ENCODE measurements at regions not wholly inside any gene's neighbourhood (a gene's known extent, or its start where the extent isn't known, plus 50 kb on each side); places are given as distances from the start of the nearest gene placed in this dataset.

DNA sequence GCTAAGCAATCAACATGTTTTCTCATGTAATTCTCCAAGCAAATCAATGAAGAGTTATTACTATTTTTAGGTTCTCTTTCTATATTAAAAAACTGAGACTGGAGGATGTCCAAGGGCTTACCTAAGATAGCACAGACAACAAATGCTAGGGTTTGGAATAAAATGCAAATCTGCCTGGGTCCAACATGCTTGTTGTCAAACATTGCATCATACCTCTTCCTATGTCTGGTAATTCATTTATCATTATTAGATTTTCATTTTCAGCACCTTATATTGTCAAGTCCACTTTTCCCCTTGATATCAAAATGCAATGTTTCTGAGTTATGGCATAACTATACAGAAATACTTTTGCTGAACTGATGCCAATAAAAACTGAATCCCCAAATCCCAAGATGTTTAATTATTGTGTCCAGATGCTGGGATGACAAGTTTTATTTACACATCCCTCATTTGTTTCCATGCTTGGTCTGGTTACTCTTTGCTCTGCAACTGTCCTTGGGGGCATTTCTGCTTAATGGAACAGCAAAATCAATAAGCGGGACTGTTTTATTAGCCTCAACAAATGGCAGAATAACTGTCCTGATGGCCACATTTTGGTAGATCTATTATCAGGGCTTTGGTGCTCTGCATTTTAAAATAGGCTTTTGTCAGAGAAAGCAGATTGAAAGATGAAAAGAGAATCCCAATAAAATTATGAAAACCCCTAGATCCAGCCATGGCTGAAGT is 86.0 kb downstream of the C11orf87 start:
- no peaks in the 10 kb centered on the region for H3K9me3 ChIP-seq (ENCODE audit: low read depth)
- TF ChIP-seq, protein P1, sequence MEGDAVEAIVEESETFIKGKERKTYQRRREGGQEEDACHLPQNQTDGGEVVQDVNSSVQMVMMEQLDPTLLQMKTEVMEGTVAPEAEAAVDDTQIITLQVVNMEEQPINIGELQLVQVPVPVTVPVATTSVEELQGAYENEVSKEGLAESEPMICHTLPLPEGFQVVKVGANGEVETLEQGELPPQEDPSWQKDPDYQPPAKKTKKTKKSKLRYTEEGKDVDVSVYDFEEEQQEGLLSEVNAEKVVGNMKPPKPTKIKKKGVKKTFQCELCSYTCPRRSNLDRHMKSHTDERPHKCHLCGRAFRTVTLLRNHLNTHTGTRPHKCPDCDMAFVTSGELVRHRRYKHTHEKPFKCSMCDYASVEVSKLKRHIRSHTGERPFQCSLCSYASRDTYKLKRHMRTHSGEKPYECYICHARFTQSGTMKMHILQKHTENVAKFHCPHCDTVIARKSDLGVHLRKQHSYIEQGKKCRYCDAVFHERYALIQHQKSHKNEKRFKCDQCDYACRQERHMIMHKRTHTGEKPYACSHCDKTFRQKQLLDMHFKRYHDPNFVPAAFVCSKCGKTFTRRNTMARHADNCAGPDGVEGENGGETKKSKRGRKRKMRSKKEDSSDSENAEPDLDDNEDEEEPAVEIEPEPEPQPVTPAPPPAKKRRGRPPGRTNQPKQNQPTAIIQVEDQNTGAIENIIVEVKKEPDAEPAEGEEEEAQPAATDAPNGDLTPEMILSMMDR (IDR thresholded peaks at IDR 0.05; ENCODE audit: low read depth, low read length): no peak
- H3K4me1 ChIP-seq (ENCODE audit: low read depth): no peaks in the 10 kb centered on the region

DNA sequence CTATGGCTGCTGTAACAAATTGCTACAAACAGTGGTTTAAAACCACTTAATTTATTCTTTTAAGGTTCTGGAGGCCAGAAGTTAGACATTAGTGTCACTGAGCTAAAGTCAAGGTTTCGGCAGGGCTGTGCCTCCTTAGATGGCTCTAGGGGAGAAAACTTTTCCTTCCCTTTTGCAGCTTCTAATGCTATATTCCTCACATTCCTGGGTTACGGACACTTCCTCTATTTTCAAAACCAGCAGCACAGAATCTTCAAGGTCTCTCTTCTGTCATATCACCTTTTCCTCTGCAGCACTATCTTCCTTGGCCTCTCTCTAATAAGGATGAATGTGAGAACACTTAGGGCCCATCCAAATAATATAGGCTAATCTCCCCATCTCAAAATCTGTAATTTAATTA is 87.0 kb downstream of the C11orf87 start:
- Histone ChIP-seq H3K36me3 (no peaks in the 10 kb centered on the region), H3K4me3 (no peak overlapping the region), H3K9me3 (ENCODE audit: low read depth) (no peaks in the 10 kb centered on the region), H3K4me1 (ENCODE audit: low read depth) (no peaks in the 10 kb centered on the region), H3K27ac (no peak overlapping the region), H3K27me3 (no peaks in the 10 kb centered on the region)
- no peak for DNase-seq (ENCODE audit: low read depth in 1 of 2, low spot score in 1 of 2)
- TF ChIP-seq, protein P1 (IDR thresholded peaks at IDR 0.05; ENCODE audit: low read depth, low read length): no peak

More for the DNA sequence above, 86.0 kb downstream of the C11orf87 start:
- H3K36me3 ChIP-seq: no peaks in the 10 kb centered on the region
- DNase-seq (ENCODE audit: low read depth in 1 of 2, low spot score in 1 of 2): no peak
- H3K27ac ChIP-seq: no peak overlapping the region
- H3K4me3 ChIP-seq: no peak overlapping the region
- H3K27me3 ChIP-seq: no peaks in the 10 kb centered on the region

DNA sequence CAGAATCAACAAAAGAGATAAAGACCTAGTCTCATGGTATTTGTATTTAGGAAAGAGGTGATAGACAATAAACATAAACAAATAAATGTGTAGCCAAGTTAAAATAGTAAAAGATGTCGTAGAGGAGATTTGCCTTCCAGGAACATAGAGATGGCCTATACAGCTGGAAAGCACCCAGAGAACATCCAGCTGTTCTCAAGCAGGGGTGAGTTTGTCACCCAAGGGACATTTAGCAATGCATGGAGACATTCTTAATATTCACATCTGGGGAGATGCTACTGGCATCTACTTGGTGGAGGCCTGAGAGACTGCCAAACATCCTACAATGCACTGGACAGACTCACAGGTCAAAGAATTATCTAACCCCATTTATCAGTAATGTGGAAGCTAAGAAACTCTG is 88.3 kb downstream of the C11orf87 start:
- Histone ChIP-seq H3K27ac (no peak overlapping the region), H3K27me3 (no peaks in the 10 kb centered on the region), H3K9me3 (ENCODE audit: low read depth) (no peaks in the 10 kb centered on the region), H3K4me3 (no peak overlapping the region), H3K36me3 (no peaks in the 10 kb centered on the region), H3K4me1 (ENCODE audit: low read depth) (no peaks in the 10 kb centered on the region)
- no peak for DNase-seq (ENCODE audit: low read depth in 1 of 2, low spot score in 1 of 2)
- TF ChIP-seq, protein P1 (IDR thresholded peaks at IDR 0.05; ENCODE audit: low read depth, low read length): no peak

DNA sequence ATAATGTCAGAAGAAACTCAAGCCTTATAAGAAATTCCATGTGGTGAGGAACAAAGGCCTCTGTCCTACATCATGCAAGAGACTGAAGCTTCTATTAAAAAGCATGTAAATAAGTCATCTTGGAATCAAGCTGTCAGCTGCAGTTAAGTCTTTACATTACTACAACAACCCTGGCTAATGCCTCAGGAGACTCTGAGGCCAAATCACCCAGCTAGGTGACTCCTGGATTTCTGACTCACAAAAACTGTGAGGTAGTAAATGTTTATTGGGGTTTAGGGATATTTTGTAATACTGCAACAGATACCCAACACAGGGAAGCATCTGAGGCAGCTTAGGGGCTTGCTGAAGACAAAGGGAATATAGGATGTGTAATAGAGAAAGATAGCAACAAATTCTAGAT is 89.6 kb downstream of the C11orf87 start:
- H3K27me3 ChIP-seq: no peaks in the 10 kb centered on the region
- H3K27ac ChIP-seq: no peak overlapping the region
- TF ChIP-seq, protein P1 (IDR thresholded peaks at IDR 0.05; ENCODE audit: low read depth, low read length): no peak
- no peaks in the 10 kb centered on the region for H3K4me1 ChIP-seq (ENCODE audit: low read depth)
- no peaks in the 10 kb centered on the region for H3K36me3 ChIP-seq
- H3K9me3 ChIP-seq (ENCODE audit: low read depth): no peaks in the 10 kb centered on the region
- H3K4me3 ChIP-seq: no peak overlapping the region
- DNase-seq (ENCODE audit: low read depth in 1 of 2, low spot score in 1 of 2): no peak

DNA sequence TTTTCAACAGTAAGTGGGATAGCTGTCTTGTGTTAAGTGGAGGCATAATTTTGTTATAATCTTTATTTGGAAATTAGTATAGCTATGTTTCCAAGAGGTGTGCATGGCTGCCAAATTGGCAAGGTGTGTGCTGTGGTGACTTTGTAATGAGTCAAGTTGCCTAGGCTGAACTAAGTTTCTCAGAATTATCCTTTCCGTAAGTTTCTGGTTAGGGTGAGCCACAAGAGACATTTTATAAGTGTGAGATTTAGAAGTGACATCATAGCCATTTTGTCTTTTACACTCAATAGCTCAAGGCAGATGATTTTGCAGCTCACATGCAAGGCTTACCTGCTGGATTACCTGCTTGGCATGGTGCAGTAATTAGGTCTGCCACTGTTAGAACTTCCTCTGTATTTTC is 90.3 kb downstream of the C11orf87 start:
- no peak overlapping the region for H3K4me3 ChIP-seq
- no peaks in the 10 kb centered on the region for H3K27me3 ChIP-seq
- H3K9me3 ChIP-seq (ENCODE audit: low read depth): no peaks in the 10 kb centered on the region
- H3K36me3 ChIP-seq: no peaks in the 10 kb centered on the region
- no peaks in the 10 kb centered on the region for H3K4me1 ChIP-seq (ENCODE audit: low read depth)
- H3K27ac ChIP-seq: no peak overlapping the region
- TF ChIP-seq, protein P1 (IDR thresholded peaks at IDR 0.05; ENCODE audit: low read depth, low read length): no peak
- DNase-seq (ENCODE audit: low read depth in 1 of 2, low spot score in 1 of 2): no peak
